ENCODE measurements at regions not wholly inside any gene's neighbourhood (a gene's known extent, or its start where the extent isn't known, plus 50 kb on each side); places are given as distances from the start of the nearest gene placed in this dataset.

DNA sequence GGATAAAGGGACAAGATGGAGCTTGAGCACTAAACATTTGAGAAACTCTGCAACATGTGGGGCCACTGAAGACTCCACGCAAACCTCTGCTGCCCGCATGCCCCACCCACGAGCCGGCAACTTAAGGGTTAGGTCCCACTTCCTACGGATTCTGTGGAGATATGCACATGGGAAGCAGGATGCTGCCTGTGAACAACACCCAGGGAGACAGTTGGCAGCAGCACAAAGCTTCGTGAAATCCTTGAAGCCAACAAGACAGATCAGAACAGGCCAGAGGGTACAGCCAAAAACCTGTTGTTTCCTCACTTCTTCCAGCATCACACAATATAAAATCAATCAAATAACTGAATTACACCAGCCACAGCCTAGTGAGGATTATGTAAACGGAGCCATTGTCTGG is 270.4 kb downstream of the ENC1 start:
- FAIRE-seq = no peak

More for the DNA sequence above, 270.4 kb downstream of the ENC1 start:
- Histone ChIP-seq H3K79me1 (ENCODE audit: low read depth, low read length) (no peaks in the 10 kb centered on the region), H3K27ac (ENCODE audit: low read depth, low read length) (no peak overlapping the region), H3K23me2 (ENCODE audit: low read depth, low read length) (no peaks in the 10 kb centered on the region; the same call in 1 of the 2 replicates), H4K8ac (ENCODE audit: extremely low read depth, insufficient read depth, low read length) (no peak overlapping the region), H3K4ac (replicated peaks; ENCODE audit: insufficient read length, low read depth, low read length) (no peak overlapping the region), H3K14ac (ENCODE audit: insufficient read length) (no peak overlapping the region), H3K36me3 (ENCODE audit: control insufficient read depth in 2 of 4, insufficient read depth in 4 of 4, low read length in 3 of 4) (no peaks in the 10 kb centered on the region), H2AK5ac (ENCODE audit: low read depth, low read length) (no peak overlapping the region), H3K56ac (replicated peaks; ENCODE audit: insufficient read length, low read depth, low read length) (no peak overlapping the region), H4K20me1 (replicated peaks in 1 of 2; ENCODE audit: control insufficient read depth in 1 of 2, insufficient read depth in 2 of 2, low read length in 2 of 2) (no peaks in the 10 kb centered on the region), H3K9me3 (ENCODE audit: insufficient read depth in 2 of 2, low read depth in 1 of 2, low read length in 1 of 2) (no peaks in the 10 kb centered on the region), H4K5ac (ENCODE audit: insufficient read length, low read depth, low read length) (no peak overlapping the region), H2BK5ac (ENCODE audit: low read depth, low read length) (no peak overlapping the region), H4K91ac (replicated peaks; ENCODE audit: insufficient read length, low read length) (no peak overlapping the region), H3K4me3 (ENCODE audit: extremely low read depth in 1 of 4, insufficient read depth in 2 of 4, low read depth in 3 of 4, low read length in 4 of 4) (no peak overlapping the region), H3K27me3 (replicated peaks in 1 of 4; ENCODE audit: control insufficient read depth in 3 of 4, extremely low read depth in 1 of 4, insufficient read depth in 3 of 4, low read length in 3 of 4) (no peaks in the 10 kb centered on the region), H2BK120ac (replicated peaks; ENCODE audit: low read depth, low read length) (no peak overlapping the region), H2BK20ac (ENCODE audit: low read length) (no peak overlapping the region), H3K79me2 (ENCODE audit: control insufficient read depth in 1 of 2, insufficient read depth in 2 of 2, low read length in 2 of 2) (no peaks in the 10 kb centered on the region), H3K23ac (ENCODE audit: insufficient read length) (no peak overlapping the region), H3K9ac (replicated peaks in 1 of 4; ENCODE audit: extremely low read depth in 1 of 4, low read depth in 3 of 4, low read length in 3 of 4) (no peak overlapping the region), H3K4me2 (ENCODE audit: insufficient read depth in 1 of 2, low read depth in 2 of 2, low read length in 2 of 2) (no peak overlapping the region), H2BK12ac (ENCODE audit: low read depth, low read length) (no peak overlapping the region), H2AFZ (ENCODE audit: low read length) (no peak overlapping the region), H3K4me1 (replicated peaks in 1 of 4; ENCODE audit: control insufficient read depth in 3 of 4, insufficient read depth in 4 of 4, low read length in 3 of 4) (no peaks in the 10 kb centered on the region; a peak in 1 of 7 replicates), H3K18ac (ENCODE audit: extremely low read depth, low read length) (no peak overlapping the region), H2BK15ac (ENCODE audit: low read length) (no peak overlapping the region)
- TF ChIP-seq POU5F1 (IDR thresholded peaks at IDR 0.05; ENCODE audit: low read depth, low read length) (no peak), RFX5 (IDR thresholded peaks at IDR 0.05; ENCODE audit: borderline replicate concordance, low read depth, low read length) (no peak), BACH1 (IDR thresholded peaks at IDR 0.05; ENCODE audit: low read length) (no peak), CBX5 (IDR thresholded peaks at IDR 0.05; ENCODE audit: low read depth, low read length) (no peak), SRF (IDR thresholded peaks at IDR 0.05; ENCODE audit: low read depth, low read length) (no peak), TAF7 (optimal IDR thresholded peaks at IDR 0.05; ENCODE audit: borderline replicate concordance, low read depth, low read length) (no peak), EP300 (IDR thresholded peaks at IDR 0.05; ENCODE audit: borderline replicate concordance in 1 of 2, low read depth in 2 of 2, low read length in 2 of 2) (no peak), JUN (IDR thresholded peaks at IDR 0.05; ENCODE audit: low read depth, low read length) (no peak), KDM4A (IDR thresholded peaks at IDR 0.05; ENCODE audit: low read depth, low read length, severe bottlenecking) (no peak), HDAC6 (IDR thresholded peaks at IDR 0.05; ENCODE audit: low read depth, low read length) (no peak), NRF1 (IDR thresholded peaks at IDR 0.05; ENCODE audit: low read depth, low read length) (no peak)
- no peak for DNase-seq (ENCODE audit: low read depth in 1 of 2, low spot score in 2 of 2)
- ChIA-PET POLR2A (ENCODE audit: partially characterized antibody) (no interaction called here), CTCF (ENCODE audit: partially characterized antibody) (interaction anchor here (1.6 kb wide), 1 partner anchor 58 kb away, joined by 3 read pairs; no protein-coding TSS in a partner anchor)
- 82% methylated on average over 7 of the region's 7 CpGs; no CpG with 5 or more reads in 1 of the 2 experiments for WGBS, 2 experiments (ENCODE audit: extremely low coverage in 1 of 2, insufficient coverage in 1 of 2, insufficient read length in 1 of 2, insufficient replicate concordance in 2 of 2, low coverage in 1 of 2, low lambda C conversion rate in 2 of 2, missing lambda C conversion rate in 1 of 2)
